ENCODE measurements at regions not wholly inside any gene's neighbourhood (a gene's known extent, or its start where the extent isn't known, plus 50 kb on each side); places are given as distances from the start of the nearest gene placed in this dataset.
"Not testable (repeated sequence)": the region's sequence is repeated elsewhere in the genome, so short reads cannot be mapped to it uniquely, and the experiment has no call there.

- in situ Hi-C loops (cut with HindIII; ENCODE audit: extremely low pct_ligation_motif_present, low pct_unique_long_range_greater_than_20kb), result loop anchor here (10.0 kb wide), 1 partner anchor 103 kb away; no protein-coding TSS in a partner anchor
- H3K27ac ChIP-seq (ENCODE audit: extremely low read length, insufficient read depth, low read length); H3K79me2 ChIP-seq (ENCODE audit: insufficient read depth, low read length); H3K4me2 ChIP-seq (ENCODE audit: low read depth, low read length); FAIRE-seq; CTCF ChIA-PET (ENCODE audit: low intra/inter-chr PET ratio, low total read pairs); H3K9me3 ChIP-seq (ENCODE audit: low read length); H2AFZ ChIP-seq (ENCODE audit: low read length); H3K9ac ChIP-seq (ENCODE audit: insufficient read depth, low read depth, low read length); H3K27me3 ChIP-seq (ENCODE audit: control insufficient read depth in 1 of 2, insufficient read depth in 2 of 2, low read length in 2 of 2); ATAC-seq; BruUV-seq (replicated peaks); DNase-seq (ENCODE audit: low spot score); H3K36me3 ChIP-seq (replicated peaks in 1 of 2; ENCODE audit: control insufficient read depth in 1 of 2, insufficient read depth in 2 of 2, low read length in 2 of 2); H4K20me1 ChIP-seq (ENCODE audit: insufficient read depth, low read length): not testable (repeated sequence)
- H3K4me3 ChIP-seq (replicated peaks in 1 of 3; ENCODE audit: insufficient read depth in 1 of 3, low read depth in 2 of 3, low read length in 3 of 3), result peak overlapping the region in 1 of 3 experiments; percentile 49; a peak in 1 of 6 replicates
- TF ChIP-seq ZNF770 (CRISPR knock-in tag; IDR thresholded peaks at IDR 0.05) (peak; percentile 55), ZNF121 (CRISPR knock-in tag; IDR thresholded peaks at IDR 0.05) (peak; percentile 49; the same call in 1 of the 2 replicates)
- intact Hi-C loops (cut with micrococcal nuclease; ENCODE audit: unreplicated experiment), result loop anchor here (2.0 to 5.0 kb wide), 3 partner anchors 39 to 163 kb away; no protein-coding TSS in a partner anchor
- POLR2A ChIA-PET, result interaction anchor here (1.0 to 2.4 kb wide), 2 partner anchors 44 to 144 kb away, joined by 4 to 9 read pairs; partner anchors contain the start of gene GLUL
- 78% methylated on average over 2 of the region's 2 CpGs for WGBS (ENCODE audit: low lambda C conversion rate)
- H3K4me1 ChIP-seq (ENCODE audit: insufficient read depth, low read length), result peaks cover 28% of the 10 kb centered on the region
These were observed 143.8 kb downstream of the GLUL start for GRCh38 chr1:182247813-182248212.

GRCh38 chr1:182246783-182247182 lies 144.8 kb downstream of the GLUL start:
- POLR2A ChIA-PET, result interaction anchor here (0.8 to 2.4 kb wide), 2 partner anchors 45 to 145 kb away, joined by 4 to 9 read pairs; partner anchors contain the start of gene GLUL
- CTCF ChIA-PET (ENCODE audit: low intra/inter-chr PET ratio, low total read pairs), result no interaction called here
- TF ChIP-seq ZNF644 (CRISPR knock-in tag; IDR thresholded peaks at IDR 0.05; ENCODE audit: low read depth) (no peak), SNAI1 (CRISPR knock-in tag; IDR thresholded peaks at IDR 0.05; ENCODE audit: borderline replicate concordance) (no peak), SALL2 (CRISPR knock-in tag; IDR thresholded peaks at IDR 0.05) (no peak), FOXC1 (CRISPR knock-in tag; IDR thresholded peaks at IDR 0.05; ENCODE audit: borderline replicate concordance) (no peak), HMG20A (CRISPR knock-in tag; IDR thresholded peaks at IDR 0.05; ENCODE audit: borderline replicate concordance) (no peak), BRD4 (CRISPR knock-in tag; IDR thresholded peaks at IDR 0.05) (no peak), ZNF337 (CRISPR knock-in tag; IDR thresholded peaks at IDR 0.05; ENCODE audit: borderline replicate concordance, low read depth) (no peak), RAD21 (CRISPR knock-in tag; IDR thresholded peaks at IDR 0.05) (no peak), GMEB1 (CRISPR knock-in tag; IDR thresholded peaks at IDR 0.05; ENCODE audit: borderline replicate concordance) (no peak), ARHGAP35 (CRISPR knock-in tag; IDR thresholded peaks at IDR 0.05; ENCODE audit: borderline replicate concordance) (no peak), MED13 (CRISPR knock-in tag; IDR thresholded peaks at IDR 0.05) (no peak), ZKSCAN5 (CRISPR knock-in tag; IDR thresholded peaks at IDR 0.05) (no peak), ZBTB21 (CRISPR knock-in tag; IDR thresholded peaks at IDR 0.05) (no peak), JUND (CRISPR knock-in tag; IDR thresholded peaks at IDR 0.05) (no peak)

More at GRCh38 chr1:182246783-182247182, 144.8 kb downstream of the GLUL start:
- no peaks in the 10 kb centered on the region for H3K9me3 ChIP-seq (ENCODE audit: low read length)
- H3K4me3 ChIP-seq (replicated peaks in 1 of 3; ENCODE audit: insufficient read depth in 1 of 3, low read depth in 2 of 3, low read length in 3 of 3), result no peak overlapping the region
- H4K20me1 ChIP-seq (ENCODE audit: insufficient read depth, low read length), result no peaks in the 10 kb centered on the region
- 76% methylated on average over 5 of the region's 5 CpGs for WGBS (ENCODE audit: low lambda C conversion rate)
- ATAC-seq, result no peak
- no peak for FAIRE-seq
- H3K36me3 ChIP-seq (replicated peaks in 1 of 2; ENCODE audit: control insufficient read depth in 1 of 2, insufficient read depth in 2 of 2, low read length in 2 of 2), result no peaks in the 10 kb centered on the region
- H2AFZ ChIP-seq (ENCODE audit: low read length), result no peak overlapping the region
- BruUV-seq (replicated peaks), result no TSS peak
- no peak overlapping the region for H3K27ac ChIP-seq (ENCODE audit: extremely low read length, insufficient read depth, low read length)
- H3K79me2 ChIP-seq (ENCODE audit: insufficient read depth, low read length), result no peaks in the 10 kb centered on the region
- intact Hi-C loops (cut with micrococcal nuclease; ENCODE audit: unreplicated experiment), result loop anchor here (5.0 kb wide), 1 partner anchor 41 kb away; no protein-coding TSS in a partner anchor
- in situ Hi-C loops (cut with HindIII; ENCODE audit: extremely low pct_ligation_motif_present, low pct_unique_long_range_greater_than_20kb), result loop anchor here (10.0 kb wide), 1 partner anchor 102 kb away; no protein-coding TSS in a partner anchor
- DNase-seq (ENCODE audit: low spot score), result no peak
- no peak overlapping the region for H3K9ac ChIP-seq (ENCODE audit: insufficient read depth, low read depth, low read length)
- H3K4me1 ChIP-seq (ENCODE audit: insufficient read depth, low read length), result peaks cover 28% of the 10 kb centered on the region
- H3K27me3 ChIP-seq (ENCODE audit: control insufficient read depth in 1 of 2, insufficient read depth in 2 of 2, low read length in 2 of 2), result no peaks in the 10 kb centered on the region
- no peak overlapping the region for H3K4me2 ChIP-seq (ENCODE audit: low read depth, low read length)
